ENCODE measurements at regions not wholly inside any gene's neighbourhood (a gene's known extent, or its start where the extent isn't known, plus 50 kb on each side); places are given as distances from the start of the nearest gene placed in this dataset.
"Not testable (repeated sequence)": the region's sequence is repeated elsewhere in the genome, so short reads cannot be mapped to it uniquely, and the experiment has no call there.

- DNase-seq = no peak
Measured at GRCh38 chr18:51478908-51479307, 281.4 kb upstream of the MEX3C start.

- DNase-seq = no peak
Measured at GRCh38 chr18:51479736-51480135, 282.3 kb upstream of the MEX3C start.

- DNase-seq = no peak
Measured at GRCh38 chr18:51480407-51481261, 283.2 kb upstream of the MEX3C start.

GRCh38 chr18:51486735-51487366 lies 289.4 kb upstream of the MEX3C start:
- DNase-seq = no peak

- DNase-seq = no peak
Measured at GRCh38 chr18:51490417-51490816, 292.9 kb upstream of the MEX3C start.

- DNase-seq = no peak
Measured at GRCh38 chr18:51490860-51491259, 293.4 kb upstream of the MEX3C start.

- DNase-seq = no peak
Measured at GRCh38 chr18:51491678-51492372, 294.3 kb upstream of the MEX3C start.

- no peak for DNase-seq
Measured at GRCh38 chr18:51498085-51498855, 300.8 kb upstream of the MEX3C start.

- no peak for DNase-seq
Measured at GRCh38 chr18:51503351-51503750, 305.9 kb upstream of the MEX3C start.

- DNase-seq = no peak
Measured at GRCh38 chr18:51506811-51507210, 309.3 kb upstream of the MEX3C start.

- DNase-seq = not testable (repeated sequence)
Measured at GRCh38 chr18:51508410-51508809, 310.9 kb upstream of the MEX3C start.

- DNase-seq = no peak
Measured at GRCh38 chr18:51510020-51510419, 312.5 kb upstream of the MEX3C start.

- DNase-seq = no peak
Measured at GRCh38 chr18:51513517-51513916, 316.0 kb upstream of the MEX3C start.

- DNase-seq = no peak
Measured at GRCh38 chr18:51514128-51514527, 316.6 kb upstream of the MEX3C start.

GRCh38 chr18:51516478-51517038 lies 319.1 kb upstream of the MEX3C start:
- DNase-seq = no peak

- no peak for DNase-seq
Measured at GRCh38 chr18:51519571-51519970, 322.1 kb upstream of the MEX3C start.

GRCh38 chr18:51520676-51521180 lies 323.2 kb upstream of the MEX3C start:
- DNase-seq = no peak

GRCh38 chr18:51522338-51522737 lies 324.9 kb upstream of the MEX3C start:
- DNase-seq = no peak

GRCh38 chr18:51522821-51523220 lies 325.3 kb upstream of the MEX3C start:
- DNase-seq = no peak

GRCh38 chr18:51523671-51524070 lies 326.2 kb upstream of the MEX3C start:
- DNase-seq = no peak

- no peak for DNase-seq
Measured at GRCh38 chr18:51525453-51526225, 328.2 kb upstream of the MEX3C start.

GRCh38 chr18:51527826-51528225 lies 330.3 kb upstream of the MEX3C start:
- no peak for DNase-seq
